ENCODE measurements at regions not wholly inside any gene's neighbourhood (a gene's known extent, or its start where the extent isn't known, plus 50 kb on each side); places are given as distances from the start of the nearest gene placed in this dataset.
A peak's percentile ranks its signal among the peaks of the same experiment; 100 is the strongest.

DNA sequence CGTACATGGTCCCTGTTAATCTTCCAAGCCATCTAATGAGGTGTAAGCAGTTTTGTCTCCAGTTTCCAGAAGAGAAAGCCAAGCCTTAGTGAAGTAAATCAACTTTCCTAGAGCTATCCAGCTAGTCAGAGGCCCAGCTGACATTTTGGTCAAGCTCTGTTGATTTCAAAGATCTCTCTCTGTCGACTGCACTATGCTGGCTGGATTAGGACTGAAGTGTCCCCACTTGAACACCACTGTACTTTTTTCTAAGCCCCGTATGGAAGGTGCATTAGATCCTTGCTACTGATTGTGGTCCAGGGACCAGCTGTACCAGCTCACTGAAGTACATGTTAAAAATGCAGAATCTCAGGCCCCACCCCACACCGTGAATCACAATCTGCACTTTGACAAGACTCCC, 176.5 kb upstream of the NAV2 start:
- H3K4me3 ChIP-seq: no peak overlapping the region
- H3K27ac ChIP-seq: no peak overlapping the region
- in situ Hi-C loops (cut with MboI; ENCODE audit: low pct_ligation_motif_present in 1 of 4, low pct_unique_long_range_greater_than_20kb in 1 of 4, low sequenced_read_pairs in 3 of 4): loop anchor here in 2 of 4 donors (25.0 kb wide), 2 partner anchors 224 to 474 kb away; partner anchors contain the start of gene MRGPRX2 (in 2 of the 2)
- H3K27me3 ChIP-seq: no peaks in the 10 kb centered on the region
- TF ChIP-seq EP300 (IDR thresholded peaks at IDR 0.05; ENCODE audit: low read depth) (no peak), POLR2A (IDR thresholded peaks at IDR 0.05) (no peak), POLR2AphosphoS5 (IDR thresholded peaks at IDR 0.05) (no peak)
- TF ChIP-seq, protein P1, sequence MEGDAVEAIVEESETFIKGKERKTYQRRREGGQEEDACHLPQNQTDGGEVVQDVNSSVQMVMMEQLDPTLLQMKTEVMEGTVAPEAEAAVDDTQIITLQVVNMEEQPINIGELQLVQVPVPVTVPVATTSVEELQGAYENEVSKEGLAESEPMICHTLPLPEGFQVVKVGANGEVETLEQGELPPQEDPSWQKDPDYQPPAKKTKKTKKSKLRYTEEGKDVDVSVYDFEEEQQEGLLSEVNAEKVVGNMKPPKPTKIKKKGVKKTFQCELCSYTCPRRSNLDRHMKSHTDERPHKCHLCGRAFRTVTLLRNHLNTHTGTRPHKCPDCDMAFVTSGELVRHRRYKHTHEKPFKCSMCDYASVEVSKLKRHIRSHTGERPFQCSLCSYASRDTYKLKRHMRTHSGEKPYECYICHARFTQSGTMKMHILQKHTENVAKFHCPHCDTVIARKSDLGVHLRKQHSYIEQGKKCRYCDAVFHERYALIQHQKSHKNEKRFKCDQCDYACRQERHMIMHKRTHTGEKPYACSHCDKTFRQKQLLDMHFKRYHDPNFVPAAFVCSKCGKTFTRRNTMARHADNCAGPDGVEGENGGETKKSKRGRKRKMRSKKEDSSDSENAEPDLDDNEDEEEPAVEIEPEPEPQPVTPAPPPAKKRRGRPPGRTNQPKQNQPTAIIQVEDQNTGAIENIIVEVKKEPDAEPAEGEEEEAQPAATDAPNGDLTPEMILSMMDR (IDR thresholded peaks at IDR 0.05): no peak
- no peak for DNase-seq
- no peaks in the 10 kb centered on the region for H3K9me3 ChIP-seq
- WGBS, 2 donors (ENCODE audit: low coverage in 1 of 2): 67 to 75% methylated on average over 4 of the region's 4 CpGs
- no peaks in the 10 kb centered on the region for H3K36me3 ChIP-seq
- no peaks in the 10 kb centered on the region for H3K4me1 ChIP-seq
- intact Hi-C loops (cut with DNase I; ENCODE audit: low total_unique reads): no loop called here

DNA sequence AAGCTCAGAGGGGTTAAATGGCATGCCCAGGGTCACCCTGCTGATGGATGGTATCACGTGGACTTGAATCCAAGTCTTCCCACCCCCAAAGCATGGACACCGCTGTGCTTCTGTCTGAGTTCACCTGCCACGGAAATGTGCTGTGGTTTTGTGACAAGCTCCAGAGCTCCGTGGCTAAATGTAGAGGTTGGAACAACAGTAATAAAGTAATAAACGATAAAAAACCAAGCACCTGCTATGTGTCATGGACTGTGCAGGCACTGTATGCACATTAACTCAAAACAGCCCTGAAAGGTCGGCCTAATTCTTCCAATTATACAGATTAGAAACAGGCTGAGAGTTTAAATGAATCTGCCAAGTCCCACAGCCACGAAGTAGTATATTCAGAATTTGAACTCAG, 182.1 kb upstream of the NAV2 start:
- no peak overlapping the region for H3K4me3 ChIP-seq
- H3K4me1 ChIP-seq: peaks cover 0 to 4% (median 0%) of the 10 kb centered on the region in 4 donors
- H3K9me3 ChIP-seq: no peaks in the 10 kb centered on the region
- DNase-seq: no peak
- no peaks in the 10 kb centered on the region for H3K36me3 ChIP-seq
- H3K27me3 ChIP-seq: no peaks in the 10 kb centered on the region
- 16 to 35% methylated on average over 3 to 7 of the region's 7 CpGs for WGBS, 2 donors (ENCODE audit: low coverage in 1 of 2)
- in situ Hi-C loops (cut with MboI; ENCODE audit: low pct_ligation_motif_present in 1 of 4, low pct_unique_long_range_greater_than_20kb in 1 of 4, low sequenced_read_pairs in 3 of 4) (loop anchor here in 2 of 4 donors (25.0 kb wide), 2 partner anchors 218 to 468 kb away; partner anchors contain the start of gene MRGPRX2 (in 2 of the 2)), intact Hi-C loops (cut with DNase I; ENCODE audit: low total_unique reads) (no loop called here)
- no peak overlapping the region for H3K27ac ChIP-seq
- peak in 2 of 3 donors; percentile 46 to 65 for TF ChIP-seq POLR2AphosphoS5 (IDR thresholded peaks at IDR 0.05)
- no peak for TF ChIP-seq EP300 (IDR thresholded peaks at IDR 0.05; ENCODE audit: low read depth)

DNA sequence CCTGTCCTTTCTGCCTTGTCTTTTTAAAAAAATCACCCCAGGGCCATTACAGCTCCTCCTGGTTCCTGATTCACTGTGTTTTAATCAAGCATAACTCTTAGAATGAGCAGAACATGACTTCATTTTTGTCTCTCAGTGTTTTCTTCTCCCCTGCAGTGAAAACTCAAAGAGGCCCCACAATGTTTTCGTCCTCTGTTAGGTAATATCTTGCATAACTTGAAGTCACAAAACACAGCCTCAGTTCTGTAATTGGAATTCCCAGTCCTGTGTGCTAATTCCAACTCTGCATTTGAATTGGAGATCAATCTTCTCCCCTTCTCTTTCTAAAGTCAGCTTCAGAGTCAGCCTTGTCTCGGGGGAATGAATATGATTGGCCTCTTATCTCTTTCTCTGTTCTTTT, 186.5 kb upstream of the NAV2 start:
- no peak overlapping the region for H3K27ac ChIP-seq
- H3K36me3 ChIP-seq: no peaks in the 10 kb centered on the region
- H3K27me3 ChIP-seq: no peaks in the 10 kb centered on the region
- H3K4me3 ChIP-seq: no peak overlapping the region
- WGBS, 2 donors (ENCODE audit: low coverage in 1 of 2): 86% methylated on average over 2 of the region's 2 CpGs
- in situ Hi-C loops (cut with MboI; ENCODE audit: low pct_ligation_motif_present in 1 of 4, low pct_unique_long_range_greater_than_20kb in 1 of 4, low sequenced_read_pairs in 3 of 4): loop anchor here in 2 of 4 donors (25.0 kb wide), 2 partner anchors 214 to 464 kb away; partner anchors contain the start of gene MRGPRX2 (in 2 of the 2)
- H3K4me1 ChIP-seq: peaks cover 0 to 4% (median 0%) of the 10 kb centered on the region in 4 donors
- no peak for DNase-seq
- intact Hi-C loops (cut with DNase I; ENCODE audit: low total_unique reads): no loop called here
- TF ChIP-seq EP300 (IDR thresholded peaks at IDR 0.05; ENCODE audit: low read depth) (no peak), POLR2AphosphoS5 (IDR thresholded peaks at IDR 0.05) (no peak), POLR2A (IDR thresholded peaks at IDR 0.05) (no peak)
- TF ChIP-seq, protein P1 (IDR thresholded peaks at IDR 0.05): no peak
- H3K9me3 ChIP-seq: no peaks in the 10 kb centered on the region

DNA sequence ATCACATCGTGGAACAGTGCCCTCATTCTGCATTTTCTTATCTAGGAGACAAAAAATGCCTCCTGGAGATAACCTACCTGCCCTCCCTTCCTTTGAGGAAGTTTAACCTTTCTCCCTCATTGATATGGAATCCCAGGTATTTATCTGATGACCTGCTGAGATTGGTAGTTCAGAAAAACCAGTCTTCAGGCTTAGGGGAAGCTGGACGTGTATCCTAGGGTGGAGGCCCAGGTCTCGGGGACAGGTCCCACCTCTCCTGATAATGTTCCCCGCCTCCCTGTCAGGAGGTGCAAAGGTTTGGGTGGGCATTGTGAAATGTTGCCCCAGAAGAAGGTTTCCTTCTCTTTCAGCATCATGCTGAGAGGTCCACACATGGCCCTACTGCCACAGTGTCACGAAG, 186.9 kb upstream of the NAV2 start:
- TF ChIP-seq EP300 (IDR thresholded peaks at IDR 0.05; ENCODE audit: low read depth) (no peak), POLR2A (IDR thresholded peaks at IDR 0.05) (no peak), POLR2AphosphoS5 (IDR thresholded peaks at IDR 0.05) (no peak)
- TF ChIP-seq, protein P1 (IDR thresholded peaks at IDR 0.05): no peak
- 67 to 80% methylated on average over 5 of the region's 5 CpGs for WGBS, 2 donors (ENCODE audit: low coverage in 1 of 2)
- Histone ChIP-seq H3K4me1 (peaks cover 0 to 4% (median 0%) of the 10 kb centered on the region in 4 donors), H3K9me3 (no peaks in the 10 kb centered on the region), H3K4me3 (no peak overlapping the region), H3K36me3 (no peaks in the 10 kb centered on the region), H3K27me3 (no peaks in the 10 kb centered on the region), H3K27ac (no peak overlapping the region)
- in situ Hi-C loops (cut with MboI; ENCODE audit: low pct_ligation_motif_present in 1 of 4, low pct_unique_long_range_greater_than_20kb in 1 of 4, low sequenced_read_pairs in 3 of 4) (loop anchor here in 2 of 4 donors (25.0 kb wide), 2 partner anchors 213 to 463 kb away; partner anchors contain the start of gene MRGPRX2 (in 2 of the 2)), intact Hi-C loops (cut with DNase I; ENCODE audit: low total_unique reads) (no loop called here)
- no peak for DNase-seq

All from transverse colon (tissue), 4 donors.